H1 (cell line): ENCODE measurements at regions not wholly inside any gene's neighbourhood (a gene's known extent, or its start where the extent isn't known, plus 50 kb on each side); places are given as distances from the start of the nearest gene placed in this dataset.

ENCODE experiments used
- EP300 ChIP-seq, 2 experiments: IDR thresholded peaks; 1 replicate in 1 of 2; 2 replicates in 1 of 2; pipeline ENCODE4 v1.6.1; 2011 to 2012; ENCODE audit warnings: low read depth in 2 of 2, low read length in 2 of 2, mild to moderate bottlenecking in 2 of 2, borderline replicate concordance in 1 of 2, inconsistent platforms in 1 of 2, moderate library complexity in 1 of 2
- JUN ChIP-seq: IDR thresholded peaks from 2 replicates; pipeline ENCODE4 v1.6.1; 2011; ENCODE audit warnings: low read depth, mild to moderate bottlenecking, improper control_type of control experiment, low read length
- TF ChIP-seq, protein P1 (sequence below): fragments of 300-600 bp; sonication (generic); IDR thresholded peaks from 2 replicates; pipeline ENCODE4 v1.7.1; 2012; ENCODE audit warnings: low read length, moderate library complexity, mild to moderate bottlenecking, inconsistent platforms; ENCODE audit not compliant: insufficient replicate concordance

DNA sequence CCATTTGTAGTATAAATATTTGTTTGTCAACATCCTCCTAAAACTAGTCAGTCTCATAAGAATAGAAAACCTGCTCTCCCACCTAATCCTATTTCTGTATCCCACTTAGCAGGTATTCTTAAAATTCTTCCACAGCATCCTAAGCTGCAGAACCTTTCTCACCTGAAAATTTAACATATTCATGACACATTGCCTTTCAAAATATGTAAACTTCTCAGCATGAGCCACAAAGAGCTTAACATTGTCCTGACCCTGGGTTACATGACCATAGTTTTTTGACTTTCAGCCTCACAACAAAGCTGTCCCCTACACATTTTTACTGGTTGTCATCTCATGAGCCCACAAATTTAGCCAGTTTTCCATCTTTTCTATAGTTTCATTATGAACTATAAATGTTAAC, 712.1 kb downstream of the LTN1 start (continued):
- TF ChIP-seq, protein P1, sequence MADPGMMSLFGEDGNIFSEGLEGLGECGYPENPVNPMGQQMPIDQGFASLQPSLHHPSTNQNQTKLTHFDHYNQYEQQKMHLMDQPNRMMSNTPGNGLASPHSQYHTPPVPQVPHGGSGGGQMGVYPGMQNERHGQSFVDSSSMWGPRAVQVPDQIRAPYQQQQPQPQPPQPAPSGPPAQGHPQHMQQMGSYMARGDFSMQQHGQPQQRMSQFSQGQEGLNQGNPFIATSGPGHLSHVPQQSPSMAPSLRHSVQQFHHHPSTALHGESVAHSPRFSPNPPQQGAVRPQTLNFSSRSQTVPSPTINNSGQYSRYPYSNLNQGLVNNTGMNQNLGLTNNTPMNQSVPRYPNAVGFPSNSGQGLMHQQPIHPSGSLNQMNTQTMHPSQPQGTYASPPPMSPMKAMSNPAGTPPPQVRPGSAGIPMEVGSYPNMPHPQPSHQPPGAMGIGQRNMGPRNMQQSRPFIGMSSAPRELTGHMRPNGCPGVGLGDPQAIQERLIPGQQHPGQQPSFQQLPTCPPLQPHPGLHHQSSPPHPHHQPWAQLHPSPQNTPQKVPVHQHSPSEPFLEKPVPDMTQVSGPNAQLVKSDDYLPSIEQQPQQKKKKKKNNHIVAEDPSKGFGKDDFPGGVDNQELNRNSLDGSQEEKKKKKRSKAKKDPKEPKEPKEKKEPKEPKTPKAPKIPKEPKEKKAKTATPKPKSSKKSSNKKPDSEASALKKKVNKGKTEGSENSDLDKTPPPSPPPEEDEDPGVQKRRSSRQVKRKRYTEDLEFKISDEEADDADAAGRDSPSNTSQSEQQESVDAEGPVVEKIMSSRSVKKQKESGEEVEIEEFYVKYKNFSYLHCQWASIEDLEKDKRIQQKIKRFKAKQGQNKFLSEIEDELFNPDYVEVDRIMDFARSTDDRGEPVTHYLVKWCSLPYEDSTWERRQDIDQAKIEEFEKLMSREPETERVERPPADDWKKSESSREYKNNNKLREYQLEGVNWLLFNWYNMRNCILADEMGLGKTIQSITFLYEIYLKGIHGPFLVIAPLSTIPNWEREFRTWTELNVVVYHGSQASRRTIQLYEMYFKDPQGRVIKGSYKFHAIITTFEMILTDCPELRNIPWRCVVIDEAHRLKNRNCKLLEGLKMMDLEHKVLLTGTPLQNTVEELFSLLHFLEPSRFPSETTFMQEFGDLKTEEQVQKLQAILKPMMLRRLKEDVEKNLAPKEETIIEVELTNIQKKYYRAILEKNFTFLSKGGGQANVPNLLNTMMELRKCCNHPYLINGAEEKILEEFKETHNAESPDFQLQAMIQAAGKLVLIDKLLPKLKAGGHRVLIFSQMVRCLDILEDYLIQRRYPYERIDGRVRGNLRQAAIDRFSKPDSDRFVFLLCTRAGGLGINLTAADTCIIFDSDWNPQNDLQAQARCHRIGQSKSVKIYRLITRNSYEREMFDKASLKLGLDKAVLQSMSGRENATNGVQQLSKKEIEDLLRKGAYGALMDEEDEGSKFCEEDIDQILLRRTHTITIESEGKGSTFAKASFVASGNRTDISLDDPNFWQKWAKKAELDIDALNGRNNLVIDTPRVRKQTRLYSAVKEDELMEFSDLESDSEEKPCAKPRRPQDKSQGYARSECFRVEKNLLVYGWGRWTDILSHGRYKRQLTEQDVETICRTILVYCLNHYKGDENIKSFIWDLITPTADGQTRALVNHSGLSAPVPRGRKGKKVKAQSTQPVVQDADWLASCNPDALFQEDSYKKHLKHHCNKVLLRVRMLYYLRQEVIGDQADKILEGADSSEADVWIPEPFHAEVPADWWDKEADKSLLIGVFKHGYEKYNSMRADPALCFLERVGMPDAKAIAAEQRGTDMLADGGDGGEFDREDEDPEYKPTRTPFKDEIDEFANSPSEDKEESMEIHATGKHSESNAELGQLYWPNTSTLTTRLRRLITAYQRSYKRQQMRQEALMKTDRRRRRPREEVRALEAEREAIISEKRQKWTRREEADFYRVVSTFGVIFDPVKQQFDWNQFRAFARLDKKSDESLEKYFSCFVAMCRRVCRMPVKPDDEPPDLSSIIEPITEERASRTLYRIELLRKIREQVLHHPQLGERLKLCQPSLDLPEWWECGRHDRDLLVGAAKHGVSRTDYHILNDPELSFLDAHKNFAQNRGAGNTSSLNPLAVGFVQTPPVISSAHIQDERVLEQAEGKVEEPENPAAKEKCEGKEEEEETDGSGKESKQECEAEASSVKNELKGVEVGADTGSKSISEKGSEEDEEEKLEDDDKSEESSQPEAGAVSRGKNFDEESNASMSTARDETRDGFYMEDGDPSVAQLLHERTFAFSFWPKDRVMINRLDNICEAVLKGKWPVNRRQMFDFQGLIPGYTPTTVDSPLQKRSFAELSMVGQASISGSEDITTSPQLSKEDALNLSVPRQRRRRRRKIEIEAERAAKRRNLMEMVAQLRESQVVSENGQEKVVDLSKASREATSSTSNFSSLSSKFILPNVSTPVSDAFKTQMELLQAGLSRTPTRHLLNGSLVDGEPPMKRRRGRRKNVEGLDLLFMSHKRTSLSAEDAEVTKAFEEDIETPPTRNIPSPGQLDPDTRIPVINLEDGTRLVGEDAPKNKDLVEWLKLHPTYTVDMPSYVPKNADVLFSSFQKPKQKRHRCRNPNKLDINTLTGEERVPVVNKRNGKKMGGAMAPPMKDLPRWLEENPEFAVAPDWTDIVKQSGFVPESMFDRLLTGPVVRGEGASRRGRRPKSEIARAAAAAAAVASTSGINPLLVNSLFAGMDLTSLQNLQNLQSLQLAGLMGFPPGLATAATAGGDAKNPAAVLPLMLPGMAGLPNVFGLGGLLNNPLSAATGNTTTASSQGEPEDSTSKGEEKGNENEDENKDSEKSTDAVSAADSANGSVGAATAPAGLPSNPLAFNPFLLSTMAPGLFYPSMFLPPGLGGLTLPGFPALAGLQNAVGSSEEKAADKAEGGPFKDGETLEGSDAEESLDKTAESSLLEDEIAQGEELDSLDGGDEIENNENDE = peak; percentile 73
- TF ChIP-seq JUN = no peak
- TF ChIP-seq EP300 (IDR thresholded peaks at IDR 0.05; ENCODE audit: borderline replicate concordance in 1 of 2, low read depth in 2 of 2, low read length in 2 of 2) = peak in 1 of 2 experiments; percentile 31; a peak in 1 of 3 replicates
